ENCODE measurements at regions not wholly inside any gene's neighbourhood (a gene's known extent, or its start where the extent isn't known, plus 50 kb on each side); places are given as distances from the start of the nearest gene placed in this dataset.
"Not testable (repeated sequence)": the region's sequence is repeated elsewhere in the genome, so short reads cannot be mapped to it uniquely, and the experiment has no call there.

DNA sequence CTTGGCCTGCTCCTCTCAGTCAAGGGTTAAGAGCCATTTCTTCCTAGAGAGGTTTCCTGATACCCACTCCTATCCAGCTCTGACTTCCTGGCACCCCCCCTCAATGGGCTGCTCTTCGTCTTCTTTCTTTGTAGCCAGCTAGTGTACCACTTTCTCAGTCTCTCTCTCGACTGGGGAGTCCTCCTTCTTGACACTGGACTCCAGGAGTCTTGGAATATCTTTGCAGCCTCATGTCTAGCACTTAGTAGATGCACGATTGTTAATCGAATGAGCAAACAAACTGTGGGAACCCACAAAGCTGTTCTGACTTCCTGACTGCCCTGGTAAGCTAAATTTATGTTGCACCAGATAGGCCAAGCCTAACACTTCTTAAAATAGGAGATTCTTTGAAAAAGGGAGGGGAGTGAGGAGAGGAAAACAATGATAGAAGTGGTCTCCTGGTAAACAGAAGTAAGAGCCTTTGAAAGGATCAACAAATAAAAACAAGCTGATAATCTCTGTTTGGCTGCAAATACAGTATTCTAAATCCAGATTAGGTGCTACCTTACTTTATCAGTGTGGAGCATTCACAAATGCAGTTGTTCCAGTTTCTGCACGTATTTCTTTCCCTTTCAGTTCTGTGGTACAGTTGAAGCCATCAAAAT lies 160.1 kb upstream of the CITED2 start:
- DNase-seq, result no peak

DNA sequence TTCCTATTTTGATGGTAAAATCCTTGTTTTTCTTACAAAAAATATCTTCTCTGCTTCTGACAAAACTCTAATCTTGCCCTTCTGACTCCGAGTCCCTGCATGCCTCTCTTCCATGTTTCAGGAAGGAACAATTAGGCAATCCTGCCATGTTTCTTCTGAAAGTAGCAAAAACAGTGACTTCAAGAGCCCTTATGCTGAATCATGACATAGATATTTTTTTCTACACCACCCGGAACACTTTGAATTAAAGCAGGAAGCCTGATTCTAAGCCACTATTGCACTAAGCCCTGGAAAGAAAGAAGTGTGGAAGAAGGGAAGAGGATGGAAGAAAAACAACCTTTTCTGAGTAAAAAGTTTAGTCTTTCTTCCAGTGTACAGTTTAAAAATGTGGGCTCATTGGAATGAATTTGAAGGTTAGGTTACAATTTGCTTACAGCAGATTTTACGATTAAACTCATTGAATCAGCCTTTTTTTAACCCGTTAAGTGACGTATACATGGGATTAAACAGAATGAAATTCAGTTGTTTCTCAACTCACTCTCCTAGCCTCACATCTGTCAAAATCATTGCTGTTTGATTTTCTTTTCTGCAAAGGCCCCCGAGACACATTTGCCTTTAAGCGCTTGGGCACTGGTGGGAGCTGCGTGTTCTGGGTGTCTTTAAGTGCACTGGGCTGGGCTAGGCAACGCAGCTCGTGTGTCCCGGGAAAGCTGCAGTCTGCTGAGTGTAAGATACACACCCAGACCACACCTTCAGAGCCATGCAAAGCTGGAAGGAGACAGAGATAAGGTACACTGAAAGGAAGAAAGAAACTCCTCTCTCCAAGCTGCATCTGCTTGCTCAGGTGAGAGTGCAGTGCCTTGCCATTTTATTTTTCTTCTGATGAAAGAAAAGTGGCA lies 159.4 kb upstream of the CITED2 start:
- DNase-seq, result no peak

DNA sequence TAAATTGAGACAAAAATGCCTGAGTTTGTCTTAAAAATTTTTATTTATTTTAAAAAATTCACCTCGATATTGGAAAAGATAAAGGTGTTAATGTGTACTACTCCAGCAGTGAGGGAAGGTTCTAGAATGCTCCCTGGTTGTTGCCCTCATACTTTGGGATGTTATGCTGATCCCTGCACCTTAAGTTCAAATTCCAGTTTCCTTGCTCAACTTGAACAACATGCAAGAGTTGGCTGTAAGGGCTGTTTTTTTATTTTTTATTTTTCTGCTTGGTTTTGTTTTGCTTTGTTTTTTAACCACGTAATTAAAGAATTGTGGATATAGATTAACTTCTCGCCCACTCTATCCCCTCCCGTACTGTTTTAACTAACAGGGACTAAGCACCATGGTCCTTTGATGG lies 158.7 kb upstream of the CITED2 start:
- DNase-seq, result no peak

DNA sequence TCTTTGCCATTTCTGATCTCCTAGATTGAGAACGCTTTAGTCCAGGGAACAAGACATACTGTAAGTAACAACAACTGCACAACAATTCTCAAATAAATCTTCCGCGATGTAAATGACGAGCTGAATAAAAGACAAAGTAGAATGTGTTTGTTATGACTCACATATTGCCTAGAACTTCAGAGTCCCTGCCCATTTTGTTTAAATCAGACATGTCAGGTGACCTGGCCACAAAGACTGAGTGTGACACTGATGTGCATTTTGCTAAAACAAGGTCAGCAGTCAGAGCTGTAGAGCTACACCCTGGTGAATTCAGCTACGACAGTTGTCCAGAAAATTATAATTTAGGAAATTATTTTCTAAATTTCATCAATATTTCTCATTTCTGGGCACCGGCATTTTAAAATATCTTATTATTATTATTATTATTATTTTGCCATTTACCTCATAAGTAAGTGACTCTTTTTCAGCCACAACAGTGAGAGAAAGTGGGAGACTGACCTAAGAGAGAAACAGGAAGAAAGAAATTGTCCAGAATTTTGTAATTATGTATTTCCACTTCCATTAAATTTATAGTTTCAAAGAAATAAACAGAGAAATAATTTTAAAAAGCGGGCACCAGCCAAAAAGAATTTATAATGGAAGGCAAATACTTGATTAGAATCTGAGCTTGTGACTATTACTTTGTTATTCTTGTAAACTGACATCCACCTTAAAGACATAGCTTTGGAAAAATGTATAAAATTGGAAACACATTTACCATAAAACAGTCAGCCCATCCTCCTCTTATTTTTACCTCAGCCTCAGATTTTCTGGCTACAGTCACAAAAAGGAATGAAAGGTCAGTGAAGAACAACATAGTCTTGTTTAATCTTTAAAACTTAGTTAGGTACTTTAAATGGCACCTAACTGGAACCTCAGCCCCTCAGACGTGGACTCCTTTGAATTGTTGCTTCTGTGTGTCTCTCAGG lies 157.0 kb upstream of the CITED2 start:
- DNase-seq, result no peak

- DNase-seq, result no peak
Measured at GRCh38 chr6:139530561-139530960, 156.1 kb upstream of the CITED2 start.

DNA sequence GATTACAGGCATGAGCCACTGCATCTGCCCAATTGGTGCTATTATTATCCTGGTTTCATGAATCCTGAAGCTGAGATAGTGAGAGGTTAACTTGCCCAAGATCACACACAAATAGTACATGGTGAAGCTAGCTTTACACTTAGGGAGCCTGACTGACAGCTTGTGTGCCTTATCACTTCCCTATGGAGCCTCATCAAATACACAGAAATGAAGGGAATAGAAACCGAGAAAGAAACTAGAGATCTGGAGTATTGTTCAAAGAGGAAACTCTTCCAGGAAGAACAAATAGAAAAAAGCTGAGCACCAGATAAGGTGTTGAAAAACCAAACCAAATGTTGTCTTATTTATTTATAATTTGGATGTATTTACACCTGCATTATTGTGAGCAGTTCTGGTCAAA lies 155.0 kb upstream of the CITED2 start:
- DNase-seq, result no peak

DNA sequence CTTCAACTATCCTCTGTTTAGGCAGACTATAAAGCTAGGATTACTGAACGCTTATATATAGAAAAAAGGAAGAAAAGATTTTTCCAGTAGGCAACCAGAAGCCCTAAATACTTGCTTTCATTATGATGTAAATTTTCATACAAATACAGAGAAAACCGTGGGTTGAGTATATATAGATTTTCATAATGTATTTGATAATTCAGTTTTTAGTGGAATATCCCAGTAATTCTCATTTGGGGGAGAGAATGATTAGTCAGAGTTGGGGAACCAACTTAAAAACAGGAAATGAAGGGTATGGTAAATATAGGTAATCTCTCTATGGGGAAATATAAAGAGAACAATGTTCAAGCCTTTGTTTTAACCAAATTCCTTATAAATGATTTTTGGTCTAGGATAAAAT lies 154.0 kb upstream of the CITED2 start:
- no peak for DNase-seq

DNA sequence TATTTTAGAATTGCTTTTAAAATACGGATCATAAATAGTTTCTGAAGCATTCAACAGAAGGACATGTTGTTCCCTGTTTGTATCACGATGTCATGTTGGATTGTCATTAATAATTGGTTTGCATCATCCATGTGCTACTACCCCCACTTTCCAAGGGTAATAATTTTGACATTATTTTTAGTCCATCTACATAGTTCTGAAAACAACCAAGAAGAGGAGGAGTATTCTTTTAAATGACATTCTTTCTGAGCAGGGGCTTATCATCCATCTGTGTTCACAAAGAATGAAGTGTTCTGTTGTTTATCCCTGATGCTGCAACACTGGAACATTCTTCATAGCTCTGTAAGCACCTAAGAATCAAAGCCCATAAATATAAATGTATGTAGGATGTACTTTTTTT lies 151.0 kb upstream of the CITED2 start:
- DNase-seq, result no peak

GRCh38 chr6:139523986-139524385 lies 149.5 kb upstream of the CITED2 start:
- DNase-seq, result no peak

DNA sequence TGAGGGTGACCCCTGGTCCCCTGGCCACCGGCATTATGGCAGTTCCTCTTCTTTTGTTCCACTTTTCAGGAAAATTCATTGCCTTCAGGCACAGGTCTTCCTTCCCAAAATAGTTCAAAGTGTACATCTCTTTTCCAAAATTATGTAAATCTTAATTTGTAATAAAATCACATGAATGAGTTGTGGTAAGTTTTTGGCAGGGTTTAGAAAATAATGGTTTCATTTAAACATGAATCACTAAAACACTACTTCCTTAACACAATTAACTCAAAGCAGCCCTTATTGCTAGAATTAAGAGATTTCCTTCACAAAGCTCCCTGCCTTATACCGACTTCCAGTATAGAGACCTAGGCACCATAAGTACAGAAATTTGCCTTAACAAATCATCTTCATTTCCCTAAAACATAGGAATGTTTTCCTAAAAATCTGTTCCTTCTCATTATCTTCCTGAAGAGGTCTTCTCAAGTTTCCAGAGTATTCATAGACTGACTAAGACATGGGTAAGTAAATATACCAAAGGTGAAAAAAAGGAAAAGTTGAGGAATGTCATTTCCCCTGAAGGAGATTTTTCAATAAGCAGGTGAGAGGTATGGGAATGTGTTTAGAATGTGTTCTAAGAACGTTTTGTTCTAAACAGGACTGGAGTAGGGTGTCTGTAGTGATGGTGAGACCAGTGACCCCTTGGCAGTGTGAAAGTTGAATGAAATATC lies 148.2 kb upstream of the CITED2 start:
- DNase-seq, result no peak

DNA sequence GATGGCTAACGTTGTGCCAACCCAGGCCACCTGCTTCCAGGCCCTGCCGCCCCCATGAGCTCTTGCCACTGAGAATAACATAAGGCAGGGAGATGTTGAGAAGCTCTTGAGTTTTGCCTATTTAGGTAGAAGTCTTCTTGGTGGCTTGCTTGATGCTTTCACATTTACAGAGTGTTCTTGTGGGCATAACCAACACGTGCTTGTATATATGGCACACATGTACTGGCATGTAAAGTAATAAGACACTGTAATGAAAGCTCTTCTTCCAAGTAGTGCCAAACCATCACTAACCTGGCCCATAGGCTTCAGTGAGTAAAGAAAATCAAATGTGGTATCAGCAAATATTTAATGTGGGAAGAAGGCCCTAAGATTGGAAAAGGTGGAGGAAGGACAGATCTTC lies 146.9 kb upstream of the CITED2 start:
- no peak for DNase-seq

GRCh38 chr6:139520321-139520768 lies 145.9 kb upstream of the CITED2 start:
- DNase-seq, result no peak

GRCh38 chr6:139519571-139520031 lies 145.2 kb upstream of the CITED2 start:
- DNase-seq, result no peak

DNA sequence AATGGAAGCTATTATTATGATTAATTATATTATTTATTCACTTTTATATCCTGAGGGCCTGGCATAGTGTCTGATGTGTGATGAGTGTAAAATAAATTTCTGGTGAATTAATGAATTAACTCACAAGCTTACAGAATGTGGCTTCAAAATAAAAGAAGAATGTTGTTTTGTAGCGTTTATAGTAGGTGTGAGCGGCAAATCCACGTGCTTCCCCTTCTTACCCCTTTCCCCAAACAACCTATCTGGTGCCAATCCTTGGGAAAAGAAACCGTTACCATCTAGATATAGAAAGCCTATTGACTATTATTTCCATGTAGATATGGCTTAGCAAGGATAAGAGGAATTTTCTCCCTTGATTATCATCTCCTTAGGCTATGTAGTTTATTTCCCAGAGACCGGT lies 144.6 kb upstream of the CITED2 start:
- DNase-seq, result no peak

- no peak for DNase-seq
Measured at GRCh38 chr6:139518556-139519091, 144.2 kb upstream of the CITED2 start.

- not testable (repeated sequence) for DNase-seq
Measured at GRCh38 chr6:139517998-139518555, 143.6 kb upstream of the CITED2 start.

DNA sequence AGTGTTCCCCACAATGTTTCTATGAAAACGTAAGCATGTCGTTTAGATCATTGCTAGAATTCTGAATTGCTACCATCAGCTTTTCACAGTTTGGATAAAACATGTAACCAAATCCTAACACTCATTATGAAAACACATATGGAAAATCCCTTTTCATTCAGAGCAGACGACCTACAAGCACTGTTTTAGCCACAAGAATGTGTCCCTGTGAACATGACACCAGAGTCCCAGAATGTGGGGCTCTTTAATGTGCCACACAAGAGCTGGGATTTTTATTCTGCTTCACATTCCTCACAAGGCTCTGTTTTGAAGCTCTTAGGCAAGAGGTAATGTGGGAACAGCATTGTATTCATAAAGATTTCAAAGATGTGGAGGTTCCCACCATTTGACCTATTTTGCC lies 141.1 kb upstream of the CITED2 start:
- no peak for DNase-seq

DNA sequence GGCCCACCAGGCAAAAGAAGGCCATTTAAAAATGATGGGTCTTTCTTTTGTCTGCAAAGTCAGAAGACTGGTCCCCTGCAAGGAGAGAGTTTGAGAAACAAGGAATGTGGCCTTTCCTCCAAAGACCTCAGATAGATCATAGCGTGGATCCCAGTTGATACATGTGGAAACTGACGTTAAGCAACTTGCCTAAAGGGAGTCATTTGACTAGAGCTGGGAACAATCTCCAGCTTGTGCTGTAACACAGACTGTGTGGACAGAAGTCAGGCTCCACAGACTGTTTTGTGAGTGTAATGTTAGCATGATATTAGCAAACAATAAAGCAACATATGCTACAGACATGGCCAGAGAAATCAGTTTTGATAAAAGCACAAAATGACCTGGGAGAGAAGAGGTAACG lies 140.4 kb upstream of the CITED2 start:
- no peak for DNase-seq

GRCh38 chr6:139510040-139510790 lies 135.8 kb upstream of the CITED2 start:
- DNase-seq, result no peak

DNA sequence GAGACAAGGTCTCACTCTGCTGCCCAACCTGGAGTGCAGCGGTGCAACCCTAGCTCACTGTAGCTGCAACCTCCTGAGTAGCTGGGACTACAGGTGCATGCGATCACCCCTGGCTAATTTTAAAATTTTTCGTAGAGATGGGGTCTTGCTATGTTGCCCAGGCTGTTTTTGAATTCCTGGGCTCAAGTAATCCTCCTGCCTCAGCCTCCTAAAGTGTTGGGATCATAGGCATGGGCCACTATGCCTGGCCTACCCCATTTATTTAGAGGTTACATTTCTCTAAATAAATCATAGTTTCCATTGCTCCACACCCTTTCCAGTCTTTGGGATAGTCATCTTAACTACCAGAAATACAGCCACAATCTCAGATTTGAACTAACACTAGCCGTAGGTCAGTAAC lies 134.7 kb upstream of the CITED2 start:
- DNase-seq, result no peak

DNA sequence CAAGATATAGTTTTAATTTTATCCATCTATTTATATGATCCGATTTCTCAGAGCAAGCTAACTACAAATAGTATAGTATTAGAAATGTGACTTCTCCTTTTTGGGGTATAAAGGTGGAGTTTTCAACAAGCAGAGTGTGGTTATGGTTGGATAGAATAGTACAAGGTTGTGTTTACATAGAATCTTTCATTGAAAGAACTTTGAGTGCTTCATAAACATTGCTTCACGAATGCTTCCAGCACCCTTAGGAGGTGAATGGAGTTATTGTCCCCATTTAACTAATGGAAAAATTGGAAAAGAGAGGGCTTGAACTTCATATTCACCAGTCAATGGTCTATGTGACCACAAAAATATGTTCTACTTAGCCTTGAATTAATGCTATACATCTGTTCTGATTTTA lies 134.1 kb upstream of the CITED2 start:
- DNase-seq, result no peak

Data from femur (tissue), 1 donor.